Small intestine (tissue), 7 donors: ENCODE measurements at regions not wholly inside any gene's neighbourhood (a gene's known extent, or its start where the extent isn't known, plus 50 kb on each side); places are given as distances from the start of the nearest gene placed in this dataset.

Experiments used
- DNase-seq, 2 donors: peaks; one replicate each; pipeline versions ENCODE4 v3.0.0 to v3.0.0-alpha.2; 2013
- FAIRE-seq: peaks from 2 replicates; lab custom pipeline; 2012; peaks lifted over from hg19 to GRCh38; lab: Jason Lieb, UNC
- H3K27ac ChIP-seq, 3 donors: one replicate each; pipeline ENCODE4 v1.5.1; 2013; ENCODE audit warnings: low read length in 2 of 3, mild to moderate bottlenecking in 2 of 3, control low read depth in 1 of 3, inconsistent platforms in 1 of 3, low read depth in 1 of 3, moderate library complexity in 1 of 3
- H3K27me3 ChIP-seq, 3 donors: one replicate each; pipeline ENCODE4 v1.6.1; 2013; ENCODE audit warnings: low read length in 3 of 3, inconsistent platforms in 1 of 3; ENCODE audit not compliant: control insufficient read depth in 3 of 3, insufficient read depth in 3 of 3
- H3K36me3 ChIP-seq, 3 donors: one replicate each; pipeline ENCODE4 v1.6.1; 2013; ENCODE audit warnings: low read length in 3 of 3, inconsistent platforms in 1 of 3, low read depth in 1 of 3, mild to moderate bottlenecking in 1 of 3, moderate library complexity in 1 of 3; ENCODE audit not compliant: control insufficient read depth in 3 of 3, insufficient read depth in 2 of 3
- H3K4me1 ChIP-seq, 3 donors: one replicate each; pipeline ENCODE4 v1.6.1; 2013; ENCODE audit warnings: low read length in 2 of 3, inconsistent platforms in 1 of 3, low read depth in 1 of 3, mild to moderate bottlenecking in 1 of 3, moderate library complexity in 1 of 3; ENCODE audit not compliant: control insufficient read depth in 3 of 3, insufficient read depth in 2 of 3
- H3K4me3 ChIP-seq, 3 donors: one replicate each; pipeline ENCODE4 v1.5.1; 2013; ENCODE audit warnings: low read length in 3 of 3, control low read depth in 1 of 3, inconsistent platforms in 1 of 3, low read depth in 1 of 3, mild to moderate bottlenecking in 1 of 3, moderate library complexity in 1 of 3
- H3K9me3 ChIP-seq, 2 donors: one replicate each; pipeline ENCODE4 v1.6.1; 2013; ENCODE audit warnings: low read depth in 1 of 2, low read length in 1 of 2; ENCODE audit not compliant: control insufficient read depth in 2 of 2, insufficient read depth in 1 of 2
- WGBS, 3 donors: extraction: QIAGEN DNeasy Blood & Tissue Kit; methylation state at CpG; one replicate each; pipeline ENCODE4 v1.1.7; 2013; 5-methylcytosine and 5-hydroxymethylcytosine counted together
- donor health status: healthy with polysubstance abuse.
- donor health status: control.
- donor health status: control.
- donor health status: Bipolar disorder and iron deficiency.
- donor health status: healthy.

GRCh38 chr7:21070571-21071090, 283.9 kb upstream of the SP8 start:
- Histone ChIP-seq H3K4me1 (no peaks in the 10 kb centered on the region), H3K9me3 (no peaks in the 10 kb centered on the region), H3K27me3 (no peaks in the 10 kb centered on the region), H3K27ac (no peak overlapping the region), H3K36me3 (no peaks in the 10 kb centered on the region), H3K4me3 (no peak overlapping the region)
- 74 to 83% (median 77%) methylated on average over 1 of the region's 1 CpG for WGBS, 3 donors
- FAIRE-seq (no peak), DNase-seq (no peak)

GRCh38 chr7:21071561-21072501, 285.1 kb upstream of the SP8 start:
- Histone ChIP-seq H3K27me3 (no peaks in the 10 kb centered on the region), H3K4me3 (no peak overlapping the region), H3K9me3 (no peaks in the 10 kb centered on the region), H3K36me3 (no peaks in the 10 kb centered on the region), H3K27ac (no peak overlapping the region), H3K4me1 (no peaks in the 10 kb centered on the region)
- WGBS, 3 donors = 67 to 77% (median 72%) methylated on average over 3 of the region's 3 CpGs
- DNase-seq (no peak), FAIRE-seq (no peak)

GRCh38 chr7:21076054-21076453, 289.4 kb upstream of the SP8 start:
- FAIRE-seq (no peak), DNase-seq (peak; percentile 25 to 68)
- H3K4me3 ChIP-seq = no peak overlapping the region
- no peaks in the 10 kb centered on the region for H3K27me3 ChIP-seq
- no peak overlapping the region for H3K27ac ChIP-seq
- no peaks in the 10 kb centered on the region for H3K9me3 ChIP-seq
- H3K4me1 ChIP-seq = no peaks in the 10 kb centered on the region
- no peaks in the 10 kb centered on the region for H3K36me3 ChIP-seq
- 17 to 39% (median 29%) methylated on average over 5 of the region's 5 CpGs for WGBS, 3 donors

- H3K27ac ChIP-seq = no peak overlapping the region
- FAIRE-seq = no peak
- no peak overlapping the region for H3K4me3 ChIP-seq
- H3K9me3 ChIP-seq = no peaks in the 10 kb centered on the region
- 39 to 70% (median 41%) methylated on average over 5 of the region's 5 CpGs for WGBS, 3 donors
- H3K27me3 ChIP-seq = no peaks in the 10 kb centered on the region
- H3K36me3 ChIP-seq = no peaks in the 10 kb centered on the region
- no peaks in the 10 kb centered on the region for H3K4me1 ChIP-seq
- DNase-seq = peak in 1 of 2 donors; percentile 14
Measured at GRCh38 chr7:21076574-21076973, 289.9 kb upstream of the SP8 start.

GRCh38 chr7:21077602-21078001, 290.9 kb upstream of the SP8 start:
- no peak for FAIRE-seq
- WGBS, 3 donors = 71 to 78% (median 78%) methylated on average over 5 of the region's 5 CpGs

GRCh38 chr7:21084286-21084685, 297.6 kb upstream of the SP8 start:
- FAIRE-seq (no peak), DNase-seq (peak in 1 of 2 donors; percentile 35)

More at GRCh38 chr7:21077602-21078001, 290.9 kb upstream of the SP8 start:
- H3K27ac ChIP-seq = no peak overlapping the region
- no peaks in the 10 kb centered on the region for H3K36me3 ChIP-seq
- H3K27me3 ChIP-seq = no peaks in the 10 kb centered on the region
- H3K4me3 ChIP-seq = no peak overlapping the region
- H3K9me3 ChIP-seq = no peaks in the 10 kb centered on the region
- DNase-seq = no peak
- no peaks in the 10 kb centered on the region for H3K4me1 ChIP-seq

GRCh38 chr7:21086688-21087087, 300.0 kb upstream of the SP8 start:
- no peaks in the 10 kb centered on the region for H3K36me3 ChIP-seq
- H3K4me1 ChIP-seq = no peaks in the 10 kb centered on the region
- H3K9me3 ChIP-seq = no peaks in the 10 kb centered on the region
- H3K27me3 ChIP-seq = no peaks in the 10 kb centered on the region
- H3K27ac ChIP-seq = no peak overlapping the region
- peak in 1 of 2 donors; percentile 52 for DNase-seq
- no peak for FAIRE-seq
- H3K4me3 ChIP-seq = no peak overlapping the region

More at GRCh38 chr7:21084286-21084685, 297.6 kb upstream of the SP8 start:
- no peaks in the 10 kb centered on the region for H3K9me3 ChIP-seq
- no peaks in the 10 kb centered on the region for H3K27me3 ChIP-seq
- H3K36me3 ChIP-seq = no peaks in the 10 kb centered on the region
- H3K4me3 ChIP-seq = no peak overlapping the region
- H3K4me1 ChIP-seq = no peaks in the 10 kb centered on the region
- WGBS, 3 donors = 88 to 95% (median 89%) methylated on average over 7 of the region's 7 CpGs
- no peak overlapping the region for H3K27ac ChIP-seq

- Histone ChIP-seq H3K36me3 (no peaks in the 10 kb centered on the region), H3K4me3 (no peak overlapping the region), H3K4me1 (no peaks in the 10 kb centered on the region), H3K9me3 (no peaks in the 10 kb centered on the region), H3K27ac (no peak overlapping the region), H3K27me3 (no peaks in the 10 kb centered on the region)
- 63 to 70% (median 65%) methylated on average over 4 of the region's 4 CpGs for WGBS, 3 donors
- DNase-seq = no peak
- FAIRE-seq = no peak
Measured at GRCh38 chr7:21089653-21090052, 303.0 kb upstream of the SP8 start.
